Activated CD4-positive, alpha-beta memory T cell treated with anti-CD3 and anti-CD28 coated beads, Interleukin-2, amount 10 ng/mL, durations not matched to agents 7 days and 5 days (primary cell): ENCODE measurements at regions not wholly inside any gene's neighbourhood (a gene's known extent, or its start where the extent isn't known, plus 50 kb on each side); places are given as distances from the start of the nearest gene placed in this dataset.
"Not testable (repeated sequence)": the region's sequence is repeated elsewhere in the genome, so short reads cannot be mapped to it uniquely, and the experiment has no call there.

Source experiments
- CTCF ChIA-PET: fragments of 350-600 bp; sonication (Branson Sonifier 250); formaldehyde crosslinking; loops from one replicate; lab custom pipeline; 2021; ENCODE audit warnings: antibody characterized with exemption, inconsistent platforms; lab: Charles Lee
- POLR2A ChIA-PET: fragments of 350-600 bp; sonication (Branson Sonifier 250); formaldehyde crosslinking; loops from one replicate; lab custom pipeline; 2021; ENCODE audit warnings: antibody characterized with exemption; lab: Charles Lee
- DNase-seq: peaks from one replicate; pipeline ENCODE4 v3.0.0-alpha.2; 2020
- H3K27ac Mint-ChIP-seq: one replicate; pipeline ENCODE4 v1.8.0; 2021; ENCODE audit warnings: mild to moderate bottlenecking, mixed read lengths
- H3K27me3 Mint-ChIP-seq: one replicate; pipeline ENCODE4 v1.8.0; 2021; ENCODE audit warnings: mixed read lengths
- H3K36me3 Mint-ChIP-seq: one replicate; pipeline ENCODE4 v1.8.0; 2021; ENCODE audit warnings: low read depth, mixed read lengths
- H3K4me1 Mint-ChIP-seq: one replicate; pipeline ENCODE4 v1.8.0; 2021; ENCODE audit warnings: mixed read lengths
- H3K4me3 Mint-ChIP-seq: one replicate; pipeline ENCODE4 v1.8.0; 2021; ENCODE audit warnings: mild to moderate bottlenecking, mixed read lengths
- H3K9me3 Mint-ChIP-seq: one replicate; pipeline ENCODE4 v1.8.0; 2021; ENCODE audit warnings: mixed read lengths

- H3K4me3 Mint-ChIP-seq, H3K9me3 Mint-ChIP-seq, H3K4me1 Mint-ChIP-seq, H3K36me3 Mint-ChIP-seq, DNase-seq, H3K27ac Mint-ChIP-seq, POLR2A ChIA-PET, CTCF ChIA-PET: not testable (repeated sequence)
- peaks cover 29% of the 10 kb centered on the region for H3K27me3 Mint-ChIP-seq
Observed at GRCh38 chr3:156068151-156068550, 52.2 kb upstream of the KCNAB1 start.

GRCh38 chr3:156070028-156070427, 50.4 kb upstream of the KCNAB1 start:
- no peak for DNase-seq
- POLR2A ChIA-PET, result no interaction called here
- Mint-ChIP-seq H3K4me3 (no peak overlapping the region), H3K4me1 (no peaks in the 10 kb centered on the region), H3K9me3 (no peaks in the 10 kb centered on the region), H3K27me3 (peaks cover 22% of the 10 kb centered on the region), H3K36me3 (no peaks in the 10 kb centered on the region), H3K27ac (no peak overlapping the region)
- CTCF ChIA-PET, result no interaction called here
